GM12875 (cell line): ENCODE measurements at regions not wholly inside any gene's neighbourhood (a gene's known extent, or its start where the extent isn't known, plus 50 kb on each side); places are given as distances from the start of the nearest gene placed in this dataset.

Source experiments
- H3K4me3 ChIP-seq: one replicate; pipeline ENCODE4 v1.5.1; 2011; ENCODE audit warnings: low read depth, low read length, control low read depth
- TF ChIP-seq, protein P1 (sequence below): IDR thresholded peaks from 2 replicates; pipeline ENCODE4 v1.5.1; 2011; ENCODE audit warnings: low read depth, mild to moderate bottlenecking, control low read depth, inconsistent platforms, low read length, moderate library complexity, borderline replicate concordance; ENCODE audit not compliant: insufficient read depth

DNA sequence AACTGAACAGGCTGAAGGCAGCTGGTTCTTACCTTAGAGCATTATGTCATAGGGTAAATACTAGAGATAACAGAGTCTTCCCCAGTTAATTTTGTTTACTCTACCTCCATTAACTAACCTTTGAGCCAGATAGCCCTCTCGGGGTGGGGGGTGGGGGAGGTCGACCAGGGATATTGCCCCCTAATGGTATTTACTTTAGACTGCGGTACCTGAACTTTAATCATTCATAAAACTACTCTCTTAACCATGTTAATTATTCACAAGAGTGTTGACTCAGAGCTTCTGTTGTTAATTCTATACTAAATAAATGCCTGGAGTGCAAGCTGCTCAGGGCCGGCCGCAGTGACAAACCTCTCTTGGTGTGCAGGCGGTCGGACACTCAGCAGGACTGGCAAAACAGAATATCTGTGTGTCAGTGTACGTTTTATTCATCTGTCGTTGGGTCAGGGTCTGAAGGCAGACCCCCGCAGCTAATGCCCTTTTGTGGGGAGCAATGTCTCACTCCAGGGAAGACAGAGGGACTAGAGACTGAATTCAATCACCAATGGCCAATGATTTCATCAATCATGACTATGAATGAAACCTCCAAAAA lies 152.4 kb upstream of the COL21A1 start:
- TF ChIP-seq, protein P1, sequence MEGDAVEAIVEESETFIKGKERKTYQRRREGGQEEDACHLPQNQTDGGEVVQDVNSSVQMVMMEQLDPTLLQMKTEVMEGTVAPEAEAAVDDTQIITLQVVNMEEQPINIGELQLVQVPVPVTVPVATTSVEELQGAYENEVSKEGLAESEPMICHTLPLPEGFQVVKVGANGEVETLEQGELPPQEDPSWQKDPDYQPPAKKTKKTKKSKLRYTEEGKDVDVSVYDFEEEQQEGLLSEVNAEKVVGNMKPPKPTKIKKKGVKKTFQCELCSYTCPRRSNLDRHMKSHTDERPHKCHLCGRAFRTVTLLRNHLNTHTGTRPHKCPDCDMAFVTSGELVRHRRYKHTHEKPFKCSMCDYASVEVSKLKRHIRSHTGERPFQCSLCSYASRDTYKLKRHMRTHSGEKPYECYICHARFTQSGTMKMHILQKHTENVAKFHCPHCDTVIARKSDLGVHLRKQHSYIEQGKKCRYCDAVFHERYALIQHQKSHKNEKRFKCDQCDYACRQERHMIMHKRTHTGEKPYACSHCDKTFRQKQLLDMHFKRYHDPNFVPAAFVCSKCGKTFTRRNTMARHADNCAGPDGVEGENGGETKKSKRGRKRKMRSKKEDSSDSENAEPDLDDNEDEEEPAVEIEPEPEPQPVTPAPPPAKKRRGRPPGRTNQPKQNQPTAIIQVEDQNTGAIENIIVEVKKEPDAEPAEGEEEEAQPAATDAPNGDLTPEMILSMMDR = no peak
- no peak overlapping the region for H3K4me3 ChIP-seq

DNA sequence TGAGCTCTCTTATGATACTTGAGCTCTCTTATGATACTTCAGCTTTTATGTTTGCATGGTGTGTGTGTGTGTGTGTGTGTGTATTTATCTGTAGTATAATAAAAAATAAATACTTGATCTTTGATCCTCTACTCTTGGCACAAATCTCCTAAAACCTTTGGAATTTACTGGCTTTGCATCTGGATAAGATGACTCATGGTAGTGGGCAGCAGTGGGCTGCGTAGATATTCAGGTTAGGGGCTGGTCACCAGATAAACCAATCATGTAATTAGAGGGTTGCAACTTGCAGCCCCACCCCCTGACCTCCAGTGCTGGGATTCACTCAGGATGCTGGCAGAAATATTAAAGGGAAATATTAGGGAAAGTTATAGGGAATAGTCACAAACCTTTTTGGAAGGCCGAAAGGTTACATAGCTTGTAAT lies 151.9 kb upstream of the COL21A1 start:
- H3K4me3 ChIP-seq = no peak overlapping the region
- TF ChIP-seq, protein P1 = no peak

DNA sequence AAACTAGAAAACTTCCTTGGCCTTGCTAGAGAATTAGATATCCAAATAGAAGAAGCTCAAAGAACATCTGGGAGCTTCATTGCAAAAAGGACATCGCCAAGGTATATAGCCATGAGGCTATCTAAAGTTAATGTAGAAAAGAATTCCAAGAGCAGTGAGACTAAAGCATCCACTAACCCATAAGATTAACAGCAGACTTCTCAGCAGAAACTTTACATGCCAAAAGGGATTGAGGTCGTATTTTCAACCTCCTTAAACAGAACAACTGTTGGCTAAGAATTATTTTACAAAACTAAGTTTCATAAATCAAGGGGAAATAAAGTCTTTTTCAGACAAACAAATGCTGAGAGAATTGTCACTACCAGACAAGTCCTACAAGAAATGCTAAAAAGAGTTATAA lies 149.1 kb upstream of the COL21A1 start:
- no peak overlapping the region for H3K4me3 ChIP-seq
- TF ChIP-seq, protein P1 = no peak

DNA sequence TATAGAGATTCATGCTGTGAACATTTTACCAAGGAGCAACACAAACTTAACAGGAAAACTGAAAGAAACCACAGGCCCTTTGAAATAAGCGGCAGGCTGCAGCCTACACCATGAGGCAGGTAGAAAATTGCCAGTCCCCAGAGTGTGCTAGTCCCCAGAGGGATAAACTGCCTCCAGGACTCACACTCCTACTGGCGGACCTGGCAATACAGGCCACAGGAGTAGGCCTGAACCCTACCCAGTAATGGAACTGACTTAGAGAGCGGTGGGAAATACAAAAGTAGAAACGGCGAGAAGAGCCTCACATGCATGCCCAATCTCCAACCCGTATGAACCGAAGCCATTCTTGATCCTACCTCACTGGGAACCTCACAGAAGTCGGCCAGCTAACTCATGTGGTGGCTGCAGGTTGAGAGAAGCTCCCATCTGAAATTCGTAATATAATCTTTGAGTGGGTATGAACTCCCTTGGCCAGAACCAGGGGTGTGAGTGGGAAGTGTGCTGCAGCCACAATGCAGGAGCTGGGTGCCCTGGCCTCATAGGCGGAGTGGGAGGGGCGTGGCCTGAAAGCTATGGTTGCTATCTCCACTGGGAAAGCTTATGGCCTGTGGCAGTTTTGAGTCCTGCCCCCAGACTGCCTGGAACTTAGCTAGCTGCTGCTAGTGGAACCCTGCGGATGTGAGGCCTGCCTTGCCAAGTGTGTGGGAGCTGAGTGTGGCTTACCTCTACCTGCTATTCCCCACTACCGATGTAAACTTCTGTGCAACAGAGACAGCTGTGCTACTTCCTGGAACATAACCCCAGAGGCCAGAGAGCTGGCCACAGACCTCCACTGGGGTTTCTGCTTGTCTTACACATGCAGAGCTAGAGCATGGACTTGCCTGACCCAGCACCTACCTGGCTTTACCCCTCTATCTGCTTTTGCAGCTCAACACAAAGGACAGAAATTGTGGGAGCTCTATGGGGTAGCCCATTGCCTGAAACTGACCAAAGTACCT lies 146.5 kb upstream of the COL21A1 start:
- TF ChIP-seq, protein P1 = no peak
- H3K4me3 ChIP-seq = no peak overlapping the region

DNA sequence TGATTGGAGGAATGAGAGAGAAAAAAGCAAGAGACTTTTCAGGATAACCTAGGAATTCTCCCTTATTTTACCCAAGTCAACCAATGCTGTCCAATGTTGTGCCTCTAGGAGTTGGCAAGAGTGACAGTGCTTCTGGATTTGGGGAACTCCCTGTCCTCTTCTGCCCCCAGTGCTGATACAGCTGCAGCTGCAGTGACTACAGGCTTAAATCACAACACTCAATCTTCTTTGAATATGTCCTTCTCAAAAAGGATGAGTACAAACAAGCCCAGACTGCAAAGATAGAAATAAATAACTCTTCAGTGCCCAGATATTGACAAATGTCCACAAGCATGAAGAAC lies 141.0 kb upstream of the COL21A1 start:
- H3K4me3 ChIP-seq = no peak overlapping the region
- TF ChIP-seq, protein P1 = no peak

DNA sequence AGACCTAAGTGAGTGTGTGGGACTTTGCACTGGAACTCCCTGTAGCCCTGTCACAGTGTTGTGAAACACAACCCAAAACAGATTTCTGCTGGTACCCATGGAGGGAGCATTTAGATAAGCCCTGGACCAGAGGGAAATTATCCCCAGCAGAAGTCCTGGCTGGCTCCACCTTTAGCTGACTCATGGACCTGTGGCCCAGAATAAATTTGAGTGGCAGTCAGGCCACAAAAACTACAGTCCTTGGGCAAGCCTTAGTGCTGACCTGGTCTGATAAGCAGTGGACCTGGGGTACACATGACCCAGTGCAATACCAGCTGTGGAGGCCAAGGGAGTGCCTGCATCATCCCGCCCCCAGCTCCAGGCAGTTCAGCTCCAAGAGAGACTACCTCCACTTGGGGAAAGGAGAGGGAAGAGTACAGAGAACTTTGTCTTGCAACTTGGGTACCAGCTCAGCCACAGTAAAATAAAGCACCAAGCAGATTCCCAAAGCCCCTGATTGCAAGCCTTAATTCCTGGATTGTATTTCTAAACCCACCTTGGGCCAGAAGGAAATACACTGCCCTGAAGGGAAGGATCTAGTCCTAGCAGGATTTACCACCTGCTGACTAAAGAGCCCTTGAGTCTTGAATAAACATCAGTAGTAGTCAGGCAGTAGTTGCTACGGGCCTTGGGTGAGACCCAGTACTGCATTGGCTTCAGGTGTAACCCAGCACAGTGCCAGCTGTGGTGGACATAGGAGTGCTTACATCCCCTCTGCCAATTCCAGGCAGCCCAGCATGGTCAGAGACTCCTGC lies 140.4 kb upstream of the COL21A1 start:
- TF ChIP-seq, protein P1 = no peak

More for the DNA sequence above, 140.4 kb upstream of the COL21A1 start:
- no peak overlapping the region for H3K4me3 ChIP-seq
